ENCODE measurements at regions not wholly inside any gene's neighbourhood (a gene's known extent, or its start where the extent isn't known, plus 50 kb on each side); places are given as distances from the start of the nearest gene placed in this dataset.

- TF ChIP-seq CTCF (IDR thresholded peaks at IDR 0.05) = no peak
- no peak for TF ChIP-seq POLR2A (IDR thresholded peaks at IDR 0.05)
Observed at GRCh38 chr2:217118559-217119284, 258.9 kb upstream of the TNP1 start.
